GM12878 (cell line): ENCODE measurements at regions not wholly inside any gene's neighbourhood (a gene's known extent, or its start where the extent isn't known, plus 50 kb on each side); places are given as distances from the start of the nearest gene placed in this dataset.

Experiments
- ATAC-seq: fragments of 200-7000 bp; cut with Tn5 transposase; 3 replicates; pipeline ENCODE4 v1.9.1; 2020; ENCODE audit warnings: mild to moderate bottlenecking, moderate library complexity
- BruUV-seq: library from RNA; stranded (reverse); fragments of 400-500 nt; replicated peaks from 2 replicates; lab custom pipeline; 2021; lab: Mats Ljungman, UMichigan
- CTCF ChIA-PET: fragments of 300-600 bp; sonication (Branson Sonifier 250); formaldehyde crosslinking; extraction: SDS; loops from one replicate; lab custom pipeline; 2021; ENCODE audit warnings: inconsistent platforms; lab: Yijun Ruan, JAX
- POLR2A ChIA-PET: fragments of 350-600 bp; formaldehyde crosslinking; extraction: SDS; loops from one replicate; lab custom pipeline; 2021; ENCODE audit warnings: inconsistent platforms; lab: Charles Lee
- RAD21 ChIA-PET: fragments of 300-600 bp; sonication (Branson Sonifier 250); formaldehyde crosslinking; loops from one replicate; lab custom pipeline; 2023; ENCODE audit warnings: antibody characterized with exemption; ENCODE audit not compliant: unreplicated experiment; lab: Charles Lee
- SMC1A ChIA-PET: fragments of 300-600 bp; sonication (Branson Sonifier 250); formaldehyde crosslinking; loops from one replicate; lab custom pipeline; 2023; ENCODE audit not compliant: unreplicated experiment, uncharacterized antibody; lab: Charles Lee
- DNase-seq: peaks from one replicate; pipeline ENCODE4 v3.0.0-alpha.2; 2011; ENCODE audit warnings: low read depth, low spot score
- FAIRE-seq: peaks from 3 replicates; lab custom pipeline; 2011; peaks lifted over from hg19 to GRCh38; lab: Jason Lieb, UNC
- H2AFZ ChIP-seq: 2 replicates; pipeline ENCODE4 v1.6.0; 2011; ENCODE audit warnings: low read depth, low read length, control low read depth; ENCODE audit not compliant: control insufficient read depth
- H3K27ac ChIP-seq: 2 replicates; pipeline ENCODE4 v1.5.1; 2011; ENCODE audit warnings: control low read depth; ENCODE audit not compliant: control insufficient read depth, insufficient read depth
- H3K27me3 ChIP-seq, 2 experiments: replicated peaks in 1 of 2; 2 replicates each; pipeline versions ENCODE4 v1.6.0 to v1.6.1; 2011; ENCODE audit warnings: low read length in 1 of 2; ENCODE audit not compliant: control insufficient read depth in 2 of 2, insufficient read depth in 2 of 2
- H3K36me3 ChIP-seq, 2 experiments: 2 replicates each; pipeline ENCODE4 v1.5.1; 2011; ENCODE audit warnings: low read length in 1 of 2; ENCODE audit not compliant: control insufficient read depth in 2 of 2, insufficient read depth in 2 of 2
- H3K4me1 ChIP-seq: 2 replicates; pipeline ENCODE4 v1.6.1; 2011; ENCODE audit warnings: mild to moderate bottlenecking, low read length, moderate library complexity, mixed read lengths; ENCODE audit not compliant: control insufficient read depth, insufficient read depth
- H3K4me2 ChIP-seq: 2 replicates; pipeline ENCODE4 v1.6.0; 2011; ENCODE audit warnings: control low read depth; ENCODE audit not compliant: control insufficient read depth, insufficient read depth
- H3K4me3 ChIP-seq: fragments of 200-600 bp; sonication (generic); 2 replicates; pipeline ENCODE4 v1.5.1; 2016
- H3K79me2 ChIP-seq: 2 replicates; pipeline ENCODE4 v1.6.0; 2011; ENCODE audit warnings: low read length; ENCODE audit not compliant: control insufficient read depth, insufficient read depth
- H3K9ac ChIP-seq: 2 replicates; pipeline ENCODE4 v1.8.0; 2011; ENCODE audit warnings: low read length, control low read depth, mixed read lengths; ENCODE audit not compliant: control insufficient read depth, insufficient read depth
- H3K9me3 ChIP-seq: replicated peaks from 3 replicates; pipeline ENCODE4 v1.5.1; 2011; ENCODE audit warnings: mild to moderate bottlenecking, low read length; ENCODE audit not compliant: control insufficient read depth, insufficient read depth
- H4K20me1 ChIP-seq: 2 replicates; pipeline ENCODE4 v1.6.0; 2011; ENCODE audit not compliant: control insufficient read depth, insufficient read depth
- CBX3 ChIP-seq: fragments of 200-600 bp; sonication (generic); IDR thresholded peaks from 2 replicates; pipeline ENCODE4 v1.6.1; 2016; ENCODE audit warnings: low read depth, borderline replicate concordance
- CEBPB ChIP-seq, 2 experiments: fragments of 150-350 bp in 1 of 2; IDR thresholded peaks; 2 replicates each; pipeline ENCODE4 v1.6.1; 2012 to 2014; ENCODE audit warnings: low read depth in 2 of 2, low read length in 2 of 2, borderline replicate concordance in 1 of 2, inconsistent platforms in 1 of 2
- ESRRA ChIP-seq: IDR thresholded peaks from 2 replicates; pipeline ENCODE4 v1.6.1; 2012; ENCODE audit warnings: mild to moderate bottlenecking, low read length, improper control_type of control experiment
- ETV6 ChIP-seq, 2 experiments: fragments of 450-650 bp in 1 of 2; IDR thresholded peaks in 1 of 2; conservative IDR thresholded peaks in 1 of 2; 2 replicates each; pipeline ENCODE4 v1.6.1; 2014; ENCODE audit warnings: antibody characterized with exemption in 1 of 2, borderline replicate concordance in 1 of 2, low read depth in 1 of 2, mild to moderate bottlenecking in 1 of 2, moderate library complexity in 1 of 2
- EZH2 ChIP-seq: IDR thresholded peaks from 2 replicates; pipeline ENCODE4 v1.6.1; 2012; ENCODE audit warnings: low read depth, mild to moderate bottlenecking, control low read depth, inconsistent platforms, low read length, borderline replicate concordance; ENCODE audit not compliant: control insufficient read depth
- KLF5 ChIP-seq: fragments of 450-650 bp; IDR thresholded peaks from 2 replicates; pipeline ENCODE4 v1.6.1; 2014; ENCODE audit warnings: mild to moderate bottlenecking; ENCODE audit not compliant: partially characterized antibody
- MEF2B ChIP-seq: fragments of 450-650 bp; IDR thresholded peaks from 2 replicates; pipeline ENCODE4 v1.6.1; 2018; ENCODE audit warnings: mild to moderate bottlenecking, moderate library complexity; ENCODE audit not compliant: partially characterized antibody, poor library complexity, severe bottlenecking
- MYB ChIP-seq: fragments of 150-350 bp; IDR thresholded peaks from 2 replicates; pipeline ENCODE4 v1.6.1; 2014; ENCODE audit warnings: mild to moderate bottlenecking, low read depth, low read length, borderline replicate concordance
- NRF1 ChIP-seq: conservative IDR thresholded peaks from 2 replicates; pipeline ENCODE4 v1.6.1; 2011; ENCODE audit warnings: mild to moderate bottlenecking, low read depth, low read length, improper control_type of control experiment
- PML ChIP-seq: IDR thresholded peaks from 2 replicates; pipeline ENCODE4 v1.6.1; 2012; ENCODE audit warnings: low read length, inconsistent platforms
- RAD21 ChIP-seq: IDR thresholded peaks from 2 replicates; pipeline ENCODE4 v1.6.1; 2011; ENCODE audit warnings: mild to moderate bottlenecking, low read depth, low read length, moderate library complexity; ENCODE audit not compliant: insufficient read depth
- SMARCA5 ChIP-seq: fragments of 450-650 bp; IDR thresholded peaks from 2 replicates; pipeline ENCODE4 v1.6.1; 2017; ENCODE audit warnings: mild to moderate bottlenecking
- STAT1 ChIP-seq: fragments of 450-650 bp; conservative IDR thresholded peaks from 2 replicates; pipeline ENCODE4 v1.6.1; 2014; ENCODE audit warnings: antibody characterized with exemption, mild to moderate bottlenecking
- SUPT20H ChIP-seq: IDR thresholded peaks from 2 replicates; pipeline ENCODE4 v1.6.1; 2011; ENCODE audit warnings: low read depth, mild to moderate bottlenecking, low read length, moderate library complexity, borderline replicate concordance; ENCODE audit not compliant: control insufficient read depth
- ZNF207 ChIP-seq: fragments of 450-650 bp; IDR thresholded peaks from 2 replicates; pipeline ENCODE4 v1.6.1; 2014; ENCODE audit warnings: antibody characterized with exemption, mild to moderate bottlenecking, borderline replicate concordance
- ZNF217 ChIP-seq: fragments of 450-650 bp; IDR thresholded peaks from 2 replicates; pipeline ENCODE4 v1.6.1; 2017; ENCODE audit warnings: antibody characterized with exemption, mild to moderate bottlenecking
- ZSCAN29 ChIP-seq: fragments of 450-650 bp; IDR thresholded peaks from 2 replicates; pipeline ENCODE4 v1.6.1; 2017; ENCODE audit warnings: mild to moderate bottlenecking, moderate library complexity
- WGBS: methylation state at CpG from one replicate; pipeline ENCODE4 v1.1.6; 2016; ENCODE audit warnings: low lambda C conversion rate; ENCODE audit not compliant: insufficient replicate concordance, insufficient coverage; ENCODE audit errors: missing lambda C conversion rate; 5-methylcytosine and 5-hydroxymethylcytosine counted together
- in situ Hi-C: fragments of 300-500 bp; cut with MboI; formaldehyde crosslinking; loops from 9 replicates; pipeline ENCODE4 v1.14.3; 2018; ENCODE audit warnings: mixed read lengths
- intact Hi-C: fragments of 100-400 bp; cut with micrococcal nuclease; formaldehyde crosslinking; loops from one replicate; pipeline ENCODE4 v1.14.2; 2022; ENCODE audit not compliant: unreplicated experiment
- TF ChIP-seq, protein P1 (sequence below): fragments of 450-650 bp; IDR thresholded peaks from 2 replicates; pipeline ENCODE4 v1.6.1; 2017; ENCODE audit warnings: borderline replicate concordance
- TF ChIP-seq, protein P2 (sequence below): fragments of 450-650 bp; IDR thresholded peaks from 2 replicates; pipeline ENCODE4 v1.6.1; 2016; ENCODE audit warnings: mild to moderate bottlenecking
- TF ChIP-seq, protein P3 (sequence below): fragments of 450-650 bp; IDR thresholded peaks from 2 replicates; pipeline ENCODE4 v1.6.1; 2017; ENCODE audit warnings: mild to moderate bottlenecking, low read depth, inconsistent platforms; ENCODE audit not compliant: poor library complexity, severe bottlenecking

DNA sequence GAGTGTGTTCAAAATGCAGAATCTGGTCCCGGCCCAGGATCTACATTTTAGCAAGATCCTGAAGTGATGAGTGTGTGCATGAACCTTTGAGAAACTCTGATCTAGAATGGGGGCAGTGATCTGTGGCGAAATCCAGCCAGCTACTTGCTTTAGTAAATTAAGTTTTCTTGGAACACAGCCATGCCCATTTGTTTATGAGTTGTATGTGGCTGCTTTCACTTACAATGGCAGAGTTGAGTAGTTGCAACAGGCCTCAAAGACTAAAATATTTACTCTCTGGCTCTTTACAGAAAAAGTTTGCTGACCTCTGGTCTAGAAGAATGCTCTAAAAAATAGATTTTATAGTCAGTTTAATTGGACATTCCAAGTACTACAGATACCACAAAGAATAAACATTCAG is 588.3 kb downstream of the BNC2 start (continued):
- TF ChIP-seq CEBPB (IDR thresholded peaks at IDR 0.05; ENCODE audit: borderline replicate concordance in 1 of 2, low read depth in 2 of 2, low read length in 2 of 2) (no peak), SUPT20H (no peak), PML (no peak), ESRRA (no peak), ZNF217 (no peak), ETV6 (conservative IDR thresholded peaks at IDR 0.05 in 1 of 2, IDR thresholded peaks at IDR 0.05 in 1 of 2; ENCODE audit: borderline replicate concordance in 1 of 2, low read depth in 1 of 2) (no peak), KLF5 (no peak), SMARCA5 (no peak), EZH2 (no peak)
- TF ChIP-seq, protein P1, sequence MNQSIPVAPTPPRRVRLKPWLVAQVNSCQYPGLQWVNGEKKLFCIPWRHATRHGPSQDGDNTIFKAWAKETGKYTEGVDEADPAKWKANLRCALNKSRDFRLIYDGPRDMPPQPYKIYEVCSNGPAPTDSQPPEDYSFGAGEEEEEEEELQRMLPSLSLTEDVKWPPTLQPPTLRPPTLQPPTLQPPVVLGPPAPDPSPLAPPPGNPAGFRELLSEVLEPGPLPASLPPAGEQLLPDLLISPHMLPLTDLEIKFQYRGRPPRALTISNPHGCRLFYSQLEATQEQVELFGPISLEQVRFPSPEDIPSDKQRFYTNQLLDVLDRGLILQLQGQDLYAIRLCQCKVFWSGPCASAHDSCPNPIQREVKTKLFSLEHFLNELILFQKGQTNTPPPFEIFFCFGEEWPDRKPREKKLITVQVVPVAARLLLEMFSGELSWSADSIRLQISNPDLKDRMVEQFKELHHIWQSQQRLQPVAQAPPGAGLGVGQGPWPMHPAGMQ, result no peak

DNA sequence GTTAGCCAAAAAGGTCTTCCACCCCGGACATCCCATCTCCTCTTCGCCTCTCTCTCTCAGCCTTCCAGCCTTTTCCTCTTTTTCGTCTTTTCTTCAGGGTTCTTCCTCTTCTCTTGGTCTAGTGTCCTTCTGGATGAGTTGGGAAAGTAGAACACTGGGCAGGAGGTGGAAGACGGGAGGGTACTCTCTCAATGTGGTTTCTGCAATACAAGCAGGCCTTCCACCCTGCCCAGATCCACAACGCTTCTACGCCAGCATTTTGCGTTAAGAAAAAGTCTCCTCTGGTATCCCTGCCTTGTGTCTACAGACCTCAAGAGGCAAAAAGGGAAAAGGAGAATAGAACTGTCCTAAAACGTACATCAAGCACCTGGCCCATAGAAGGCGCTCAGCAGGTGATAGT is 587.8 kb downstream of the BNC2 start:
- intact Hi-C loops, result no loop called here
- Histone ChIP-seq H4K20me1 (no peaks in the 10 kb centered on the region), H3K36me3 (no peaks in the 10 kb centered on the region), H3K4me2 (no peak overlapping the region), H3K9ac (no peak overlapping the region), H3K4me3 (no peak overlapping the region), H2AFZ (no peak overlapping the region), H3K9me3 (peaks cover 1% of the 10 kb centered on the region; the same call in 1 of the 3 replicates), H3K4me1 (no peaks in the 10 kb centered on the region), H3K27me3 (no peaks in the 10 kb centered on the region), H3K27ac (no peak overlapping the region), H3K79me2 (no peaks in the 10 kb centered on the region)
- ATAC-seq (no peak), FAIRE-seq (no peak), DNase-seq (no peak)
- WGBS, result 36% methylated on average over 9 of the region's 9 CpGs
- ChIA-PET RAD21 (no interaction called here), CTCF (no interaction called here), POLR2A (no interaction called here), SMC1A (no interaction called here)
- no TSS peak for BruUV-seq
- in situ Hi-C loops, result no loop called here
- TF ChIP-seq, protein P2, sequence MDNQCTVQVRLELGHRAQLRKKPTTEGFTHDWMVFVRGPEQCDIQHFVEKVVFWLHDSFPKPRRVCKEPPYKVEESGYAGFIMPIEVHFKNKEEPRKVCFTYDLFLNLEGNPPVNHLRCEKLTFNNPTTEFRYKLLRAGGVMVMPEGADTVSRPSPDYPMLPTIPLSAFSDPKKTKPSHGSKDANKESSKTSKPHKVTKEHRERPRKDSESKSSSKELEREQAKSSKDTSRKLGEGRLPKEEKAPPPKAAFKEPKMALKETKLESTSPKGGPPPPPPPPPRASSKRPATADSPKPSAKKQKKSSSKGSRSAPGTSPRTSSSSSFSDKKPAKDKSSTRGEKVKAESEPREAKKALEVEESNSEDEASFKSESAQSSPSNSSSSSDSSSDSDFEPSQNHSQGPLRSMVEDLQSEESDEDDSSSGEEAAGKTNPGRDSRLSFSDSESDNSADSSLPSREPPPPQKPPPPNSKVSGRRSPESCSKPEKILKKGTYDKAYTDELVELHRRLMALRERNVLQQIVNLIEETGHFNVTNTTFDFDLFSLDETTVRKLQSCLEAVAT, result no peak
- no peak for TF ChIP-seq RAD21
- no peak for TF ChIP-seq MYB
- TF ChIP-seq, protein P3, sequence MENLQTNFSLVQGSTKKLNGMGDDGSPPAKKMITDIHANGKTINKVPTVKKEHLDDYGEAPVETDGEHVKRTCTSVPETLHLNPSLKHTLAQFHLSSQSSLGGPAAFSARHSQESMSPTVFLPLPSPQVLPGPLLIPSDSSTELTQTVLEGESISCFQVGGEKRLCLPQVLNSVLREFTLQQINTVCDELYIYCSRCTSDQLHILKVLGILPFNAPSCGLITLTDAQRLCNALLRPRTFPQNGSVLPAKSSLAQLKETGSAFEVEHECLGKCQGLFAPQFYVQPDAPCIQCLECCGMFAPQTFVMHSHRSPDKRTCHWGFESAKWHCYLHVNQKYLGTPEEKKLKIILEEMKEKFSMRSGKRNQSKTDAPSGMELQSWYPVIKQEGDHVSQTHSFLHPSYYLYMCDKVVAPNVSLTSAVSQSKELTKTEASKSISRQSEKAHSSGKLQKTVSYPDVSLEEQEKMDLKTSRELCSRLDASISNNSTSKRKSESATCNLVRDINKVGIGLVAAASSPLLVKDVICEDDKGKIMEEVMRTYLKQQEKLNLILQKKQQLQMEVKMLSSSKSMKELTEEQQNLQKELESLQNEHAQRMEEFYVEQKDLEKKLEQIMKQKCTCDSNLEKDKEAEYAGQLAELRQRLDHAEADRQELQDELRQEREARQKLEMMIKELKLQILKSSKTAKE, result no peak
- no peak for TF ChIP-seq MEF2B
- TF ChIP-seq NRF1, result no peak
- TF ChIP-seq ZSCAN29, result no peak
- no peak for TF ChIP-seq STAT1
- no peak for TF ChIP-seq CBX3
- no peak for TF ChIP-seq ZNF207
